ENCODE measurements at regions not wholly inside any gene's neighbourhood (a gene's known extent, or its start where the extent isn't known, plus 50 kb on each side); places are given as distances from the start of the nearest gene placed in this dataset.
"Not testable (repeated sequence)": the region's sequence is repeated elsewhere in the genome, so short reads cannot be mapped to it uniquely, and the experiment has no call there.

GRCh38 chr12:75699728-75700496 is 188.5 kb upstream of the KRR1 start:
- DNase-seq = no peak

GRCh38 chr12:75699251-75699650 is 187.8 kb upstream of the KRR1 start:
- DNase-seq = no peak

GRCh38 chr12:75698052-75698451 is 186.6 kb upstream of the KRR1 start:
- no peak for DNase-seq

- DNase-seq = no peak
These were observed 184.5 kb upstream of the KRR1 start for GRCh38 chr12:75695926-75696325.

GRCh38 chr12:75694534-75695268 is 183.3 kb upstream of the KRR1 start:
- DNase-seq = no peak

GRCh38 chr12:75692876-75693275 is 181.5 kb upstream of the KRR1 start:
- no peak for DNase-seq

GRCh38 chr12:75690296-75690955 is 179.0 kb upstream of the KRR1 start:
- DNase-seq = no peak

GRCh38 chr12:75686233-75686632 is 174.8 kb upstream of the KRR1 start:
- DNase-seq = not testable (repeated sequence)

- DNase-seq = peak in 1 of 2 experiments; percentile 27
These were observed 174.3 kb upstream of the KRR1 start for GRCh38 chr12:75685617-75686225.

GRCh38 chr12:75684678-75685616 is 173.5 kb upstream of the KRR1 start:
- DNase-seq = peak; percentile 17 to 55

- not testable (repeated sequence) for DNase-seq
These were observed 172.7 kb upstream of the KRR1 start for GRCh38 chr12:75683995-75684586.

GRCh38 chr12:75683220-75683619 is 171.8 kb upstream of the KRR1 start:
- no peak for DNase-seq

GRCh38 chr12:75677522-75677921 is 166.1 kb upstream of the KRR1 start:
- no peak for DNase-seq

- DNase-seq = no peak
These were observed 163.0 kb upstream of the KRR1 start for GRCh38 chr12:75674393-75674792.

GRCh38 chr12:75672200-75672599 is 160.8 kb upstream of the KRR1 start:
- DNase-seq = peak in 1 of 2 experiments; percentile 51

- DNase-seq = no peak
These were observed 158.8 kb upstream of the KRR1 start for GRCh38 chr12:75670216-75670615.

GRCh38 chr12:75666939-75667334 is 155.5 kb upstream of the KRR1 start:
- no peak for DNase-seq

GRCh38 chr12:75666126-75666938 is 154.9 kb upstream of the KRR1 start:
- DNase-seq = no peak

GRCh38 chr12:75665216-75665615 is 153.8 kb upstream of the KRR1 start:
- no peak for DNase-seq

GRCh38 chr12:75662511-75663159 is 151.2 kb upstream of the KRR1 start:
- no peak for DNase-seq

Measured in NCI-H524 (cell line).